OCI-LY7 (cell line): ENCODE measurements at regions not wholly inside any gene's neighbourhood (a gene's known extent, or its start where the extent isn't known, plus 50 kb on each side); places are given as distances from the start of the nearest gene placed in this dataset.

Source experiments
- BruUV-seq: library from RNA; stranded (reverse); fragments of 400-500 nt; replicated peaks from 2 replicates; lab custom pipeline; 2021; lab: Mats Ljungman, UMichigan
- CTCF ChIA-PET: fragments of 300-600 bp; sonication (Branson Sonifier 250); formaldehyde crosslinking; loops from one replicate; lab custom pipeline; 2022; ENCODE audit warnings: antibody characterized with exemption; ENCODE audit not compliant: unreplicated experiment; lab: Charles Lee
- POLR2A ChIA-PET: fragments of 300-600 bp; sonication (Branson Sonifier 250); formaldehyde crosslinking; loops from one replicate; lab custom pipeline; 2022; ENCODE audit warnings: antibody characterized with exemption; lab: Charles Lee
- DNase-seq: peaks from one replicate; pipeline ENCODE4 v3.0.0-alpha.2; 2015; ENCODE audit warnings: low spot score
- H2AFZ ChIP-seq: fragments of 200-600 bp; sonication (generic), shearing (Covaris generic); 2 replicates; pipeline ENCODE4 v1.6.1; 2014; ENCODE audit warnings: mild to moderate bottlenecking, antibody characterized with exemption, low read length, moderate library complexity
- H3K27ac ChIP-seq: fragments of 200-600 bp; sonication (generic); 2 replicates; pipeline ENCODE4 v1.5.1; 2014; ENCODE audit warnings: mixed run types, low read depth, mild to moderate bottlenecking, moderate library complexity, low read length, inconsistent platforms; ENCODE audit not compliant: poor library complexity, severe bottlenecking
- H3K36me3 ChIP-seq: fragments of 200-600 bp; sonication (generic); 2 replicates; pipeline ENCODE4 v1.6.1; 2014; ENCODE audit warnings: mild to moderate bottlenecking, antibody characterized with exemption, low read length, moderate library complexity, mixed read lengths; ENCODE audit not compliant: insufficient read depth
- H3K4me1 ChIP-seq: fragments of 200-600 bp; sonication (generic); 2 replicates; pipeline ENCODE4 v1.5.1; 2014; ENCODE audit warnings: mild to moderate bottlenecking, low read length; ENCODE audit not compliant: insufficient read depth, poor library complexity, severe bottlenecking
- H3K4me2 ChIP-seq: fragments of 200-600 bp; sonication (generic); 2 replicates; pipeline ENCODE4 v1.6.1; 2014; ENCODE audit warnings: mild to moderate bottlenecking, low read length
- H3K4me3 ChIP-seq: fragments of 200-600 bp; sonication (generic); 2 replicates; pipeline ENCODE4 v1.5.1; 2014; ENCODE audit warnings: mild to moderate bottlenecking, low read depth, low read length; ENCODE audit not compliant: poor library complexity, severe bottlenecking
- H3K79me2 ChIP-seq: fragments of 200-600 bp; sonication (generic); 2 replicates; pipeline ENCODE4 v1.6.1; 2016; ENCODE audit warnings: low read depth, mild to moderate bottlenecking, low read length, moderate library complexity, mixed read lengths; ENCODE audit not compliant: insufficient read depth
- H3K9me2 ChIP-seq: fragments of 200-600 bp; sonication (generic); 2 replicates; pipeline ENCODE4 v1.6.1; 2016; ENCODE audit warnings: mild to moderate bottlenecking, low read length, mixed read lengths; ENCODE audit not compliant: insufficient read depth
- H3K9me3 ChIP-seq: fragments of 200-600 bp; sonication (generic); 2 replicates; pipeline ENCODE4 v1.6.1; 2014; ENCODE audit warnings: mild to moderate bottlenecking, mixed run types, low read length, mixed read lengths
- H4K20me1 ChIP-seq: fragments of 200-600 bp; sonication (generic); 2 replicates; pipeline ENCODE4 v1.6.1; 2014; ENCODE audit warnings: mild to moderate bottlenecking, antibody characterized with exemption, low read length, moderate library complexity, mixed read lengths; ENCODE audit not compliant: insufficient read depth
- CTCF ChIP-seq: fragments of 200-600 bp; sonication (generic); conservative IDR thresholded peaks from 2 replicates; pipeline ENCODE4 v1.5.1; 2014; ENCODE audit warnings: mild to moderate bottlenecking, antibody characterized with exemption, low read length, moderate library complexity, mixed read lengths
- EZH2phosphoT487 ChIP-seq: fragments of 200-600 bp; sonication (generic); IDR thresholded peaks from 2 replicates; pipeline ENCODE4 v1.6.1; 2018; ENCODE audit warnings: low read depth, borderline replicate concordance, mild to moderate bottlenecking, mixed run types, antibody characterized with exemption, low read length, moderate library complexity, mixed read lengths
- intact Hi-C: fragments of 100-400 bp; cut with micrococcal nuclease; formaldehyde crosslinking; loops from one replicate; pipeline ENCODE4 v1.10.0; 2022; ENCODE audit not compliant: unreplicated experiment

- no TSS peak for BruUV-seq
- DNase-seq, result no peak
- ChIA-PET POLR2A (no interaction called here), CTCF (no interaction called here)
- Histone ChIP-seq H3K27ac (no peak overlapping the region), H2AFZ (no peak overlapping the region), H4K20me1 (no peaks in the 10 kb centered on the region), H3K4me3 (no peak overlapping the region), H3K79me2 (no peaks in the 10 kb centered on the region), H3K36me3 (peaks cover 4% of the 10 kb centered on the region; the same call in 1 of the 2 replicates), H3K9me2 (no peaks in the 10 kb centered on the region), H3K4me2 (no peak overlapping the region), H3K9me3 (peaks cover 23% of the 10 kb centered on the region; the same call in 1 of the 2 replicates), H3K4me1 (peaks cover 17% of the 10 kb centered on the region)
- TF ChIP-seq CTCF, result no peak
- TF ChIP-seq EZH2phosphoT487, result no peak
- intact Hi-C loops, result no loop called here
Observed at GRCh38 chr6:131424475-131424874, 148.6 kb upstream of the ARG1 start.

DNA sequence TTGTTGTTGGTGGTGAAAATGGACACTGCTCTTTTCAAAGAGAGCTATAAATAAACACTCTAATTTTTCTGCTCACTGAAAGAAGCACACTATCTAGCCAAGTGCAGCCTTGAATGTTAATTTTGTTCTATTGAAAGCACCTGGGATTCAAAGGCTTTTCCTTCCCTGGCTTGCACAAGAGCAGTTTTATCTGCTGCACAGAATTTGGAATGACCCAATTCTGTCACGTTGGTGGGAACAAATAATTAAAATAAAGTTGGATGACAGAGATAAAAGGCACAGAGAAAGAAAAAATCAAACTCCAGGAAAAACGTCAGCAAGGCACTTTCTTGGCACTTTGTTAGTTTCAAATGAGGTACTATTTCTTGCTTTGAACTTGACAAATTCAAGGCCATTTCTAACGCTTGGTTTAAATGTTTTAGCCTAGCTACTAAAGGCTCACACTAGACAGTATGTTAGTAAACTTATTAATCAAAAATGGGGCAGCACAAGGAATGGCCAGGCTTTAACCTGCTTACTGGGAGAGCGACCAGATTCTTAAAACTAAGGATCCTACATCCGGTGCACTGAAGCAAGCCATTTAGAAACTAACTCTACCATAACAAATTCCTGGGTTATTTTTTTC lies 145.5 kb upstream of the ARG1 start:
- peak overlapping the region; percentile 100 for H2AFZ ChIP-seq
- H3K9me2 ChIP-seq, result no peaks in the 10 kb centered on the region
- H3K4me3 ChIP-seq, result peak overlapping the region; percentile 55
- intact Hi-C loops, result no loop called here
- no peaks in the 10 kb centered on the region for H3K79me2 ChIP-seq
- no peak for DNase-seq
- TF ChIP-seq CTCF, result no peak
- no peak for TF ChIP-seq EZH2phosphoT487
- H3K4me2 ChIP-seq, result peak overlapping the region; percentile 62
- peaks cover 4% of the 10 kb centered on the region; the same call in 1 of the 2 replicates for H3K36me3 ChIP-seq
- peaks cover 17% of the 10 kb centered on the region for H3K4me1 ChIP-seq
- ChIA-PET CTCF (no interaction called here), POLR2A (interaction anchor here (0.5 to 2.0 kb wide), 8 partner anchors 8 to 145 kb away, joined by 3 to 8 read pairs (median 4); no protein-coding TSS in a partner anchor)
- H4K20me1 ChIP-seq, result no peaks in the 10 kb centered on the region
- BruUV-seq, result no TSS peak
- H3K9me3 ChIP-seq, result peaks cover 24% of the 10 kb centered on the region; the same call in 1 of the 2 replicates
- no peak overlapping the region for H3K27ac ChIP-seq

- ChIA-PET POLR2A (no interaction called here), CTCF (no interaction called here)
- Histone ChIP-seq H3K4me1 (peaks cover 17% of the 10 kb centered on the region), H3K4me2 (no peak overlapping the region), H2AFZ (no peak overlapping the region), H3K79me2 (no peaks in the 10 kb centered on the region), H3K27ac (no peak overlapping the region), H4K20me1 (no peaks in the 10 kb centered on the region), H3K4me3 (no peak overlapping the region), H3K9me3 (peaks cover 25% of the 10 kb centered on the region), H3K9me2 (no peaks in the 10 kb centered on the region), H3K36me3 (peaks cover 4% of the 10 kb centered on the region; the same call in 1 of the 2 replicates)
- intact Hi-C loops, result no loop called here
- BruUV-seq, result no TSS peak
- DNase-seq, result no peak
- TF ChIP-seq EZH2phosphoT487 (no peak), CTCF (no peak)
Observed at GRCh38 chr6:131430531-131430930, 142.5 kb upstream of the ARG1 start.
